ENCODE measurements at regions not wholly inside any gene's neighbourhood (a gene's known extent, or its start where the extent isn't known, plus 50 kb on each side); places are given as distances from the start of the nearest gene placed in this dataset.
A peak's percentile ranks its signal among the peaks of the same experiment; 100 is the strongest.

DNA sequence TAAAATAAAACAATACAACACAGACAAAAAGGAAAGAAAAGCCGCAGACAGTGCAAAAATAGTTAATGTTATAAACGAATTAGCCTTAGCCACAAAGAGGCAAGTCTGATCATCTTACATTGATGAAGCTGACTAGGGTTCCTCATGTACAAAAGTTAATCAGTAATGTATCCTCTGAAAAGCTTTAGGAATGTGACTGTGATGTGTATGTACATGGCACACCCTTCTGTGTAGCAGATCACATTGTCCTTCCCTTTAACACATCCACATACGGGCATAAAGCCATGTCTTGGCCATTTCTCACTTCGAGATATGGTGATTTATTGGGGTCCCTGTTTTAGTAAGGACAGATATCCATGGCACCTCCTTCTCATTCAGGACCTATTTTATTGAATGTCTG lies 1327.5 kb upstream of the CDH8 start:
- Histone ChIP-seq H3K9me3 (no peaks in the 10 kb centered on the region), H3K4me1 (no peaks in the 10 kb centered on the region), H3K27ac (no peak overlapping the region), H3K4me3 (no peak overlapping the region), H3K27me3 (no peaks in the 10 kb centered on the region), H3K36me3 (no peaks in the 10 kb centered on the region)
- no peak for DNase-seq
- TF ChIP-seq POLR2AphosphoS5 (IDR thresholded peaks at IDR 0.05) (no peak), POLR2A (IDR thresholded peaks at IDR 0.05) (no peak), CTCF (IDR thresholded peaks at IDR 0.05) (no peak), EP300 (IDR thresholded peaks at IDR 0.05) (no peak)
- intact Hi-C loops (cut with DNase I; ENCODE audit: low total_unique reads) = no loop called here
- WGBS, 5 donors = 41 to 65% (median 50%) methylated on average over 4 of the region's 4 CpGs

DNA sequence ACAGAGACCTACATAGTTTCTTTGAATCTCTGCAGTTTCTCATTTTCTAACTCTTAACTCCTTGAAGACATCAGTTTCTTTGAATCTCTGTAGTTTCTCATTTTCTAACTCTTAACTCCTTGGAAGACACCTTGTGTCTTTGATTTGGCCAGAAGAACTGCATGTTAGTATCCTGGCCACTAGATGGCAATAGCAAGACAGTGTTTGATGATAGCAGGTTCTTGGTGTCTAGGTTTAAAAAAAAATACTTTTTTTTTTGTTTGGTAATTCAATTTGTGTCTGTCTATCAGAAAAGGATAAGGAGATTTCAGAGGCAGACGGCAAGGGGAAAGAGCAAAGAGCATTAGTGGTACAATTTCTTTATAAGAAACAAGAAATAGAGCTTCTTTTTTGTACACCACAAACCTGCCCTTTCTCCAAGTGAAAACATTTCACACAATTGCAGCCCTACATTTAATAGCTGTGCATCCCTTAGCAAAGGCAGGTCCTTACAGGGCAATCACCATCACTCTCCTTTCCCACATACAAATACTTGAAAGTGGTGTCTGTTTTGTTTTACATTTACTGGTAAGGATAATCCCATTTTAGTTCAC lies 1324.9 kb upstream of the CDH8 start:
- intact Hi-C loops (cut with DNase I; ENCODE audit: low total_unique reads) = no loop called here
- Histone ChIP-seq H3K9me3 (no peaks in the 10 kb centered on the region), H3K27me3 (no peaks in the 10 kb centered on the region), H3K4me1 (no peaks in the 10 kb centered on the region), H3K27ac (no peak overlapping the region), H3K36me3 (no peaks in the 10 kb centered on the region), H3K4me3 (no peak overlapping the region)
- TF ChIP-seq CTCF (IDR thresholded peaks at IDR 0.05) (peak in 4 of 7 experiments; percentile 54 to 67 (median 60)), POLR2A (IDR thresholded peaks at IDR 0.05) (no peak)
- DNase-seq = peak in 1 of 2 donors; percentile 74
- 0 to 5% (median 0%) methylated on average over 1 of the region's 1 CpG for WGBS, 5 donors

DNA sequence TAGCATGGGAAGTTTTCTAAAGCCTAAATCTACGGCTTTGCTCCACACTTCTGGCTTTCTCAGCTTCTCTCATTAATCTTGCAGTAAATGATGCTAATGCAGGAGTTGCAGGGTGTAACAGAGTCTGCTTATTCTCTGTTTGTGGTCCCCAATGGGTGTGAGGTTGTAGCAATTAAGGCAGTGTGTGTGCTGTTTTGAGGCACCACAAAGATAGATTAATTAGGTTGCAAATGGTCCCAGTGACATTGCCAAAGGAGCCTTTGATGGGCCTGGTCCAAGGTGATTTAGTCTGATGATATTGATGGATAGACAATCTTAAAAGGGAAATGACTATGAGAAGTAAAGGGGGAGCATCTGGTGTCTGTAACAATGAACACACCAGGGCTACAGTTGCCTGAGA lies 1313.7 kb upstream of the CDH8 start:
- no peaks in the 10 kb centered on the region for H3K9me3 ChIP-seq
- 59 to 86% (median 73%) methylated on average over 1 of the region's 1 CpG for WGBS, 5 donors
- H3K27me3 ChIP-seq = no peaks in the 10 kb centered on the region
- intact Hi-C loops (cut with DNase I; ENCODE audit: low total_unique reads) = no loop called here
- TF ChIP-seq POLR2A (IDR thresholded peaks at IDR 0.05) (no peak), POLR2AphosphoS5 (IDR thresholded peaks at IDR 0.05) (no peak), EP300 (IDR thresholded peaks at IDR 0.05) (no peak), CTCF (IDR thresholded peaks at IDR 0.05) (no peak)
- H3K27ac ChIP-seq = no peak overlapping the region
- no peak overlapping the region for H3K4me3 ChIP-seq
- DNase-seq = no peak
- H3K36me3 ChIP-seq = no peaks in the 10 kb centered on the region
- H3K4me1 ChIP-seq = no peaks in the 10 kb centered on the region

GRCh38 chr16:63346000-63346399 lies 1309.8 kb upstream of the CDH8 start:
- intact Hi-C loops (cut with DNase I; ENCODE audit: low total_unique reads) = no loop called here
- Histone ChIP-seq H3K4me3 (no peak overlapping the region), H3K27me3 (no peaks in the 10 kb centered on the region), H3K4me1 (no peaks in the 10 kb centered on the region), H3K27ac (no peak overlapping the region), H3K36me3 (no peaks in the 10 kb centered on the region), H3K9me3 (no peaks in the 10 kb centered on the region)
- DNase-seq = no peak
- 81 to 90% (median 87%) methylated on average over 3 of the region's 3 CpGs for WGBS, 5 donors
- TF ChIP-seq POLR2AphosphoS5 (IDR thresholded peaks at IDR 0.05) = no peak
- no peak for TF ChIP-seq POLR2A (IDR thresholded peaks at IDR 0.05)
- no peak for TF ChIP-seq CTCF (IDR thresholded peaks at IDR 0.05)
- TF ChIP-seq EP300 (IDR thresholded peaks at IDR 0.05) = no peak

Data from stomach (tissue), 8 donors.